NCI-H526 (cell line): ENCODE measurements at regions not wholly inside any gene's neighbourhood (a gene's known extent, or its start where the extent isn't known, plus 50 kb on each side); places are given as distances from the start of the nearest gene placed in this dataset.
"Not testable (repeated sequence)": the region's sequence is repeated elsewhere in the genome, so short reads cannot be mapped to it uniquely, and the experiment has no call there.

Experiments used
- DNase-seq, 2 experiments: peaks; one replicate each; lab custom pipeline; 2025; lab: John Stamatoyannopoulos, UW

- no peak for DNase-seq
These were observed 125.6 kb upstream of the GATA6 start for GRCh38 chr18:22043837-22044236.

GRCh38 chr18:22044474-22045220 is 124.7 kb upstream of the GATA6 start:
- DNase-seq: no peak

GRCh38 chr18:22045221-22045918 is 124.0 kb upstream of the GATA6 start:
- DNase-seq: no peak

GRCh38 chr18:22046473-22046872 is 122.9 kb upstream of the GATA6 start:
- DNase-seq: no peak

GRCh38 chr18:22047485-22047884 is 121.9 kb upstream of the GATA6 start:
- no peak for DNase-seq

GRCh38 chr18:22048221-22048620 is 121.2 kb upstream of the GATA6 start:
- no peak for DNase-seq

- DNase-seq: no peak
These were observed 120.3 kb upstream of the GATA6 start for GRCh38 chr18:22048932-22049615.

GRCh38 chr18:22052405-22053105 is 116.8 kb upstream of the GATA6 start:
- DNase-seq: no peak

- no peak for DNase-seq
These were observed 113.7 kb upstream of the GATA6 start for GRCh38 chr18:22055466-22056238.

GRCh38 chr18:22056950-22057349 is 112.4 kb upstream of the GATA6 start:
- no peak for DNase-seq

GRCh38 chr18:22057908-22058527 is 111.4 kb upstream of the GATA6 start:
- DNase-seq: no peak

- DNase-seq: no peak
These were observed 109.0 kb upstream of the GATA6 start for GRCh38 chr18:22060361-22060760.

- no peak for DNase-seq
These were observed 106.3 kb upstream of the GATA6 start for GRCh38 chr18:22063102-22063501.

- no peak for DNase-seq
These were observed 105.7 kb upstream of the GATA6 start for GRCh38 chr18:22063672-22064071.

- DNase-seq: no peak
These were observed 104.8 kb upstream of the GATA6 start for GRCh38 chr18:22064581-22064980.

GRCh38 chr18:22065311-22065710 is 104.1 kb upstream of the GATA6 start:
- DNase-seq: no peak

- no peak for DNase-seq
These were observed 103.3 kb upstream of the GATA6 start for GRCh38 chr18:22066083-22066485.

GRCh38 chr18:22067109-22067508 is 102.3 kb upstream of the GATA6 start:
- no peak for DNase-seq

- no peak for DNase-seq
These were observed 101.7 kb upstream of the GATA6 start for GRCh38 chr18:22067682-22068081.

GRCh38 chr18:22068784-22069183 is 100.6 kb upstream of the GATA6 start:
- not testable (repeated sequence) for DNase-seq

- no peak for DNase-seq
These were observed 99.5 kb upstream of the GATA6 start for GRCh38 chr18:22069916-22070315.
